GM18498 (cell line): ENCODE measurements at regions not wholly inside any gene's neighbourhood (a gene's known extent, or its start where the extent isn't known, plus 50 kb on each side); places are given as distances from the start of the nearest gene placed in this dataset.

Source experiments
- ATAC-seq: cut with Tn5 transposase; IDR thresholded peaks from one replicate; pipeline ENCODE4 v1.9.1; 2021; ENCODE audit warnings: mild to moderate bottlenecking, moderate library complexity; ENCODE audit not compliant: unreplicated experiment

GRCh38 chr13:107767119-107767518 is 448.2 kb downstream of the LIG4 start:
- no peak for ATAC-seq

GRCh38 chr13:107765724-107766401 is 449.5 kb downstream of the LIG4 start:
- ATAC-seq = no peak

GRCh38 chr13:107764046-107764445 is 451.3 kb downstream of the LIG4 start:
- no peak for ATAC-seq

- ATAC-seq = no peak
Observed at GRCh38 chr13:107753748-107754147, 461.6 kb downstream of the LIG4 start.

DNA sequence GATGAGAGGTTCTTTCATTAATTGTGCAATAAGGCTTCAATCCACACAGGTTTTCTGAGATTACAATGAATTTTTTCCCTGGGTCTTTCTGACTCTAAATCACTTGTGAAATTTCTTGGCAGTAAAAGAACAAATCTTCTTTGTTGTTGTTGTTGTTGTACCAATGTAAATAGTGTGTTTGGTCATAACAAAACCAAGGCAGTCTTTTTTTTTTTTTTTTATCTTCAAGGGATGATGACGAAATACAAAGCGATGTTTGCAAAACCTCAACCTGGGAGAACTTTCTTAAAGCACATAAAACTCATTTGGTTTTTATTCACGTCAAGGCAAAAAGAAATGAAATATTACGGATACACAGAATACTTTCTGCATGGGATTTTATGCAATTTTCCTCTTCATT is 462.0 kb downstream of the LIG4 start:
- no peak for ATAC-seq

GRCh38 chr13:107743983-107744382 is 471.4 kb downstream of the LIG4 start:
- ATAC-seq = no peak

GRCh38 chr13:107743526-107743925 is 471.8 kb downstream of the LIG4 start:
- no peak for ATAC-seq

DNA sequence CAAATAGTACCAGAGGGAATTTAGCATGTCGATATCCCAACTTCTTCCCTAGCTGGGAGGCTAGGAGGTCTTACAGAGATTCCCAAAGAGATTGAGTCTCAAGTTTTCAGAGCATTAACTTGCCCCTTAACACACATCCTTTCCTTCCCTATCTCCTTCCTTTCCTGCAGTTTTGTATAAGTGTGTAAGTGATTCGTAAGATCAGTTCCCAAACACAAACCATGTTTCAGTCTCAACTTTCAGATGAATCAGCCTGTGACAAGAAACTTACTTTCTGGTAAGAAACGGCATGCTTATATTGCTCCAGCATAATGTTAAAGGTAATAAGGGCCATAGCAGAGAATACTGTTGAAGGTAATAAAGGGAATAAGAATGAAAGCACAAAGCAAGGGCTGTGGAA is 472.2 kb downstream of the LIG4 start:
- ATAC-seq = no peak

DNA sequence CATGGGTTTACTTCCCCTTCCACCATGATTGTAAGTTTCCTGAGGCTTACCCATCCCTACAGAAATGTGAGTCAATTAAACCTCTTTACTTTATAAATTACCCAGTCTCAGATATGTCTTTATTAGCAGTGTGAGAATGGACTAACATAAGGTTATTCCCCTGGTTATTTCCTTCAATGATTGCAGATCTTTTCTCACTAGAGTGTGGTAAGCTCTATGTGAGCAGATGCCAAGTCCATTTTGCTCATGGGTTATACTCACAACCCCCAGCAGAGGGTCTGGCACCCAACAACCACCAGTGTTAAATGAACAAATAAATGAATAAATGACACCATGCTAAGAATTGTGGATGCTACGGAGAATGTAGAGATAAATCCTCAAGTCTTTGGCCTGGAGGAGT is 472.8 kb downstream of the LIG4 start:
- ATAC-seq = no peak

DNA sequence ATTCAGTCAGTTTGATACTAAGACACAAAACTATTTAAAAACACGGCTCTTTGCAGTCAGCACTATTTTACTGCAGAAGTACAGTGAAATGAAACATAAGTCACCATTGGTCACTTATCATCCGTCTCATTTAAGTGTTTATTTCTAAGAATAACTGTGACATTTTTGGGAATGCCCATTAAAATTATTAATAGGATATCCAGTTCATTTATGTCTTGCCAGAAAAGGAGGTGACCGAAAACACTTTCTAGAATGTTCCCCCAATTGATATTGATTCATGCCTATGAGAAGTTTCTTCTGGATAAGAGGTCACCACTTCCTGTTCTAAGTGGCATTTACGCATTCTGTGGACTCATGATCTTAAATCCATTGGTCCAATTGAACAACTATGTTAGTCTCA is 477.3 kb downstream of the LIG4 start:
- no peak for ATAC-seq

GRCh38 chr13:107736731-107737130 is 478.6 kb downstream of the LIG4 start:
- no peak for ATAC-seq

DNA sequence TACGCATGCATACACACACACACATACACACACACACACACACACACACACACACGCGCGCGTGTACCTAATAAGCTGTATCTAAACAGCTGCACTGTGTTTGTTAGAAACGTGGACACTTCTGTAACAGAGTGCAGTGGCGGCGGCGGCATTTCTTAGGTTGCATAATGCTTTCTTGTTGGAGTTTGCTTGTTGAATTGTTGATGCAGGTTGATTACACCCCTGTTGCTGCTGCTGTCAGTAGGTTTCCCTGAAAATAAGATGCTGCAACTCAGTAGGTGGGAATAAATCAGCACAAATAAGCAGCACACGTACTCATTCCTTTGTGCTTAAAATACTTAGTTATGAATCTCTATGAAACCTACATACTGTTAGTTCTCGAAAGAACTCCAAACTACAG is 479.2 kb downstream of the LIG4 start:
- ATAC-seq = no peak

DNA sequence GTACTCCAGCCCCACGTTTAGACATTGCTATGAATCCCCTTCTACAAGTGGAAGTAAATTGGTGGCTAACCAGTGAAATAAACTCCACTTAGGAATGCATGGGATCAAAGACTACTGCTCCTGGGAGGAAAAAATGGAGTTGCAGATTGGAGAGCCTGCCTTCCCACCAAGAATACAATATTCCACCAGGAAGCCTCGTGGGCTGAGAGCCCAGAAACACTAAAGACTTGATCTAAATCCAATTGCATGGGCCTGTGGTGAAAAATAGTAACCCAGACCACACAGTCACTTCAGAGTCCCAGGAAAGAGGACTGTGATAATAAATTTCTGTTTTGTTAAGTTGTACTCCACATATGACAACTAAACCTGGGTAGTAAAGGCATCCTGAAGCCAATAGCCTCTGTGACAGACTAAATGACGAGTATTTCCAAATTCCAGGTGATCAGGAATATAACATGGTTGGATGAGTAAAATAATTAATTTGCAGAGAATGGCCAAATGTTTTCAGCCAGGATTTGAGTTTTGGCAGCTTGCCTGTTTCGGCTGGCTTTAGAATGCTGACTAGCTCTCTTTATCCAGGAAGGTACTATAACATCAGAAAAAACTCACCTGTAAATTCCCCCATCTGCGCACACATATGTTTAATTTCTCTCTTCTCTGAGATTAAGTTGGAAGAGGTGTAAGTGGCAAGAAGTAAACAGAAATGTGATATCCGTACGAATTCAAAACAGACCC is 480.3 kb downstream of the LIG4 start:
- ATAC-seq = no peak

DNA sequence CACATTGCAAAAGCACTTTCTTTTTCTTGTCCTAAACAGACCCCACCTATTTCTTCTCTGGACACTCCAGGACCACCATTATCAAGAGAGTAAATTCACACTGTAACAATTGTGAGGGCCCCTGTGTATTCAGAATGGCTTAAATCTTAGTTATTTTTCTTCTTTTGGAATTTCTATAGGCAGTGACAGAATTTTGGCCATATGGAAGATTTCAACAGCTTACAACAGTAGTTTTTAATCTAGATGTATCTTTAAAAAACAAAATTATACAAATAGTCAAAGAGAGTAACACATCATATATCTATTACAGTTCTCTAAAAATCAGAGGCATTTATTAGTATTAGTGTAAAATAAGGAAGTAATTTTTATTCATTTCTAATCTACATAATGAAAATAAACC is 482.1 kb downstream of the LIG4 start:
- ATAC-seq = no peak

GRCh38 chr13:107730813-107731212 is 484.5 kb downstream of the LIG4 start:
- ATAC-seq = no peak

DNA sequence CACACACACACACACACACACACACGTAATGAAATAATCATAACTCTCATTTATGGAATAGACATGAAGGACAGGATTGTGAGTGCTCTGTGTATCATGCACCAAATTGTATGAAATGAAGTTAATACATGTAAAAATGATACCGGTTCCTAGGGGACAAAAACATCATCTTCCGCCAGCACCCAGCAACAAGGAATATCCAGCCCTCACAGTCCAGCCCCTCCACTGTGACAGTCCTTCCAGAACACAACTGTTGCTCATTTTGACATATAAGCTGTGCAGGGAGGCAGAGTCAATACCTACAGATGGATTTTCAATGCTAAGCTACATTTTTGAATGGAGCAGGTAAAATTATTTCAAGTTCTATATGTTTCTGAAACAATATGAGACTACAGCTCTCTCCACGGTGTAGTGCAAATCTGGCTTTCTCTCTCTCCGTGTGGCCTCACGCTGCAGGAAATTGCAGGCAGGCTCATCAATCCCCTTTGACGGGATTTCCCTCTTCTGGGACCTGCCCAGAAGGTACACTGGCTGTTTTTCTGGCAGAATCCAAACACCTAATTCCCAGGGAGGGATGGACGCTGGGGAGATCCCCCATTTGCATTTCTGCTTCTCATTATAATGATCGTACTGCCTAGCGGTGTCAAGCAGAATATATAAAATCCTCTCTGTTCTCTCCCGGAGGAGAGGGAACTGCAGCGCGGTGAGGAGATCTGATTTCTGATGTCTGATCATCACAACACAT is 494.0 kb downstream of the LIG4 start:
- no peak for ATAC-seq

- ATAC-seq = no peak
Observed at GRCh38 chr13:107716741-107717140, 498.6 kb downstream of the LIG4 start.

DNA sequence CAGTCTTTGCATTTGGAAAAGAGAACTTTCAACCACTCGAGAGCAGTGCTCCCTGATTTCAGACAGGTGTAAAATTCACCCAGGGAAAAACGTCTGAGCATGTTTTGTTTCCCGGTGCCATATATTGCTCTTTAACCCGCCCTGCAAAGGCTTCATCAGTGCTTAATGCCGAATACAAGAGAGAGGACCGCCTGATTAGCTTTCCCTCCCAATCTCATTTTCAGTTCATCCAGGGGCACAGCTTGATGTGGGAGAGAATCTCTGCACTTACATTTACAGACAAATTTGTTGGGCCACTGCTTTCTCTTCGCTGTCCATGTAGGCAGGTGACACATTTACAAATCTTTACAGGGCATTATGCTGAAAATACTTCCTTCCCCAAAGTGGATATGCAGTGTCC is 499.1 kb downstream of the LIG4 start:
- ATAC-seq = no peak

- no peak for ATAC-seq
Observed at GRCh38 chr13:107715496-107715895, 499.8 kb downstream of the LIG4 start.

DNA sequence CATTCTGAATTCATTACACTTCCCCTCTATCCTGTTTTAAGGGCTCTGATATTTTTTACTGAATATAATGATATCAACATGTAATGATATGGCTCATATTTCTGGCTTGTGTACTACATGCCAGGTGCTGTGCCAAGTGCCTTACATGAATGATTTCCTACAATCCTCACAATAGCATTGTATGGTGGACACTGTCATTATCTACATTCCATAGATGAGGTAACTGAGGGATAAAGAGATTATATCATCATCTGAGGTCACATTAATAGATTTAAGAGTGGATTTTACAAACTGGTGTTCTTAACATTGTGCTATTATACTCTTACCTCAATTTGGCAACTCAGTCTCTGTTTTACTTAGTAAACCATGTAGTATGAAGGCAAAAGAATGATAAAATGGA is 502.0 kb downstream of the LIG4 start:
- no peak for ATAC-seq

GRCh38 chr13:107712145-107712860 is 503.0 kb downstream of the LIG4 start:
- ATAC-seq = no peak
